ENCODE measurements at regions not wholly inside any gene's neighbourhood (a gene's known extent, or its start where the extent isn't known, plus 50 kb on each side); places are given as distances from the start of the nearest gene placed in this dataset.

DNA sequence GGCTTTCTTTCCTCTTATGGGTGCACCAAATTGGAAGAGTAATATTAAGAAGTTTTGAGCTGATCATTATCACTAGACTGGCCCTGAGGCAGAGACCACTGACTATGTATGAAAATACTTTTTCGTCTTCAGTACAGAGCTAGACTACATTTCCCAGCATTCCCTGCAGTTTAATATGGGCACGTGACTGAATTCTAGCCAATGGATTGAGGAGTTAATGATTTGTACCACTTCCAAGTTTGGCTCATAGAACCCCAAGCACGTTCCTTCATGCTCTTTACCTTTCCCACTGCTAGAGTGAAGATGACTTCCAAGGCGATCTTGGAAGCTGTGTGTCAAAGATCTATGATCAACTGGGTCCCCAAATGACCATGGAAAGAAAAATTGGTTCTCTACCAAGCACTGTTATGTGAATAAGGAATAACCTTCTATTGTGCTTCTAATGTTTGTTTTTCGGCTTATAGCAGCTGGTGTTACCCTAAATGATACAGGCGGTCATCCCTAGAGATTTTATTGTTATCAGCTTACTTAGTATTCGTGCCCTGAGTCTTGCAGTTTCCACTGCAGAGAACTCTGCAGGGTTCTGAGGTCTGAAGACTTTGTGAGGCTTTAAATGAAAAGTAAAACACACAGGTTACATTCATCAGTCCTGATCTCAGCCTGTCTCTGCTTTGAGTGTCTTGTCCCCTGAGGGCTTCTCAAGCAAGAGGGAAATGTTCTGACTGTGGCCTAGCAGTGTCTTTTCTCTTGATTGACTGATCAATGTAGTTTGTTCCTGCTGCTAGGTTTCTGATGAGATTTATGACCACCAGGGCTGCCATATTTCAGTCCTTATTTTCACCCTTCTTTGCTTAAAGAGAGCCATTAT, 486.8 kb downstream of the PDCD6IP start:
- Histone ChIP-seq H3K36me3 (ENCODE audit: insufficient read depth) (no peaks in the 10 kb centered on the region), H2AFZ (ENCODE audit: low read depth) (no peak overlapping the region), H3K4me2 (no peak overlapping the region), H3K27ac (no peak overlapping the region), H4K20me1 (ENCODE audit: insufficient read depth) (no peaks in the 10 kb centered on the region), H3K4me3 (IDR thresholded peaks at IDR 0.05; ENCODE audit: insufficient read depth, low read depth, low read length) (no peak overlapping the region), H3K79me2 (ENCODE audit: insufficient read depth, low read depth) (no peaks in the 10 kb centered on the region), H3K27me3 (ENCODE audit: insufficient read depth, low read depth) (no peaks in the 10 kb centered on the region), H3K9ac (no peak overlapping the region), H3K4me1 (ENCODE audit: low read depth, poor library complexity, severe bottlenecking) (no peaks in the 10 kb centered on the region)
- TF ChIP-seq, protein P1, sequence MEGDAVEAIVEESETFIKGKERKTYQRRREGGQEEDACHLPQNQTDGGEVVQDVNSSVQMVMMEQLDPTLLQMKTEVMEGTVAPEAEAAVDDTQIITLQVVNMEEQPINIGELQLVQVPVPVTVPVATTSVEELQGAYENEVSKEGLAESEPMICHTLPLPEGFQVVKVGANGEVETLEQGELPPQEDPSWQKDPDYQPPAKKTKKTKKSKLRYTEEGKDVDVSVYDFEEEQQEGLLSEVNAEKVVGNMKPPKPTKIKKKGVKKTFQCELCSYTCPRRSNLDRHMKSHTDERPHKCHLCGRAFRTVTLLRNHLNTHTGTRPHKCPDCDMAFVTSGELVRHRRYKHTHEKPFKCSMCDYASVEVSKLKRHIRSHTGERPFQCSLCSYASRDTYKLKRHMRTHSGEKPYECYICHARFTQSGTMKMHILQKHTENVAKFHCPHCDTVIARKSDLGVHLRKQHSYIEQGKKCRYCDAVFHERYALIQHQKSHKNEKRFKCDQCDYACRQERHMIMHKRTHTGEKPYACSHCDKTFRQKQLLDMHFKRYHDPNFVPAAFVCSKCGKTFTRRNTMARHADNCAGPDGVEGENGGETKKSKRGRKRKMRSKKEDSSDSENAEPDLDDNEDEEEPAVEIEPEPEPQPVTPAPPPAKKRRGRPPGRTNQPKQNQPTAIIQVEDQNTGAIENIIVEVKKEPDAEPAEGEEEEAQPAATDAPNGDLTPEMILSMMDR (conservative IDR thresholded peaks at IDR 0.05; ENCODE audit: low read depth, low read length), result no peak

DNA sequence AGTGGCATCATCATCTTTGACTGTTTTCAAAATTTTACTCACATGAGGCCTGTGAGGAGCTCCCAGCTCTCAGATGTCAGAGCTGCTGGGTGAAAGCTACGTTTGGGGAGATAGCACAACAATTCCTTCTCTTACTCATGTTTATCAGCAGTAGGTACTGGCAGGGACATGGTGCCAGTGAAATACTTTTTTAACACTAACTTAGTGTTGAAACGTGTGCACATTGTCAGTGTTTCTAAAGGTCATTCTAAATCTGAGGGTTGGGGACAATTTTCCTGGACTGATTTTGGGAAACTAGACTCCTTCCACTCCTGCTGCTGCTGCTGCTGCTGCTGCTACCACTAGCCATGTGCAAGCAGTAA, 487.4 kb downstream of the PDCD6IP start:
- Histone ChIP-seq H3K27me3 (ENCODE audit: insufficient read depth, low read depth) (no peaks in the 10 kb centered on the region), H3K4me3 (IDR thresholded peaks at IDR 0.05; ENCODE audit: insufficient read depth, low read depth, low read length) (no peak overlapping the region), H3K79me2 (ENCODE audit: insufficient read depth, low read depth) (no peaks in the 10 kb centered on the region), H3K27ac (no peak overlapping the region), H4K20me1 (ENCODE audit: insufficient read depth) (no peaks in the 10 kb centered on the region), H3K36me3 (ENCODE audit: insufficient read depth) (no peaks in the 10 kb centered on the region), H3K4me1 (ENCODE audit: low read depth, poor library complexity, severe bottlenecking) (no peaks in the 10 kb centered on the region), H3K4me2 (no peak overlapping the region), H3K9ac (no peak overlapping the region), H2AFZ (ENCODE audit: low read depth) (no peak overlapping the region)
- TF ChIP-seq, protein P1 (conservative IDR thresholded peaks at IDR 0.05; ENCODE audit: low read depth, low read length), result no peak

DNA sequence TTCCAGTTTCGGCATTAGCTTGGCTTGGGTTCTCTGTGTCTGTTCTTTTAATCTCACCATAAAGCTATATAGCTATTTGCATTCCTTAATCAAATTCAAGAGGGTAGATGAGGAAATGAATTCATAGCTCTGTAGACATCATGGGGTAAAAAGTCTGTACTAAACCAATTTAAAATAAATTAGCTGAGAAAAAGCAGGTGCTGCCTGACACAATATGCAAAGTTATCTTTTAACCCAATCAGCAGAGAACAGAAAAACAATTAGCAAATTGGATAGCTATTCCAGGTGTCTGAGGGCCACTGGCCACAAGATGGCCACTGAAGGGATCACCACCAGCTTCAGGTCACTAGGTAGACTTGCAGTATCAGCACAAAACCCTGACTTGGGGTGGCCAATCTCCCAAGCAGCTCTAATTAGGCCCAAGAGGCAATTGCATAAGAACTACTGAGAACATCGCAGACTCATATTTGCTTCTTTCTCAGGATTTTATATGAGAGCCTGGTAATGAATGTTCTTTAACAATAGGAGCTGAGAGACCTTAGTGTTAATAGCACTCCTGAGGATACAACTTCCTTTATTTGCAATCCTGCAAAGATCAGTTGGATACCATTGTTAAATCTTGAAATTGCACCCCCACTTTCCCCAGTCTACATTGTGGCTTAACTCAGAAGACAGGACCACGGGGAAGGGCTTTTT, 494.3 kb downstream of the PDCD6IP start:
- no peaks in the 10 kb centered on the region for H4K20me1 ChIP-seq (ENCODE audit: insufficient read depth)
- H2AFZ ChIP-seq (ENCODE audit: low read depth), result no peak overlapping the region
- H3K9ac ChIP-seq, result no peak overlapping the region
- H3K79me2 ChIP-seq (ENCODE audit: insufficient read depth, low read depth), result no peaks in the 10 kb centered on the region
- no peak overlapping the region for H3K4me3 ChIP-seq (IDR thresholded peaks at IDR 0.05; ENCODE audit: insufficient read depth, low read depth, low read length)
- H3K36me3 ChIP-seq (ENCODE audit: insufficient read depth), result no peaks in the 10 kb centered on the region
- TF ChIP-seq, protein P1 (conservative IDR thresholded peaks at IDR 0.05; ENCODE audit: low read depth, low read length), result no peak
- H3K4me1 ChIP-seq (ENCODE audit: low read depth, poor library complexity, severe bottlenecking), result no peaks in the 10 kb centered on the region
- H3K4me2 ChIP-seq, result no peak overlapping the region
- no peaks in the 10 kb centered on the region for H3K27me3 ChIP-seq (ENCODE audit: insufficient read depth, low read depth)
- H3K27ac ChIP-seq, result no peak overlapping the region

DNA sequence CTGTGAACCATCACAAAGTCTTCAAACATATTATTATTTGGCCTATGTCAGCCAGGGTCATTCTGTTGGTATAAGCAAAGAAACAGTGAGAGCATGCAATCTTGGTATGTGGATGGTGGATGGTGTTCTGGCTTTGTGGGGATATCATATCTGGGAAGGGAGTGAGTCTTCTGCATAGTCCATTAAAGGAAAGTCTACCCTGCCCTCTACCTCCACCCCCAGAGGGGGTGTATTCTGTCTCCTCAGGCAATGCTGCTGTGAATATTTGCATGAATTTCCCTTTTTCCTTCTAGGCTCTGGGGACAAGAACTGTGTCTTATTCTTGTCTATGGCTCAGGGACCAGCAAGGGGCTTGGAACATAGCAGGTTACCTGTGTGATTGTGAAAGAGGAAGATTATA, 495.8 kb downstream of the PDCD6IP start:
- no peaks in the 10 kb centered on the region for H4K20me1 ChIP-seq (ENCODE audit: insufficient read depth)
- no peak overlapping the region for H2AFZ ChIP-seq (ENCODE audit: low read depth)
- H3K36me3 ChIP-seq (ENCODE audit: insufficient read depth), result no peaks in the 10 kb centered on the region
- H3K4me3 ChIP-seq (IDR thresholded peaks at IDR 0.05; ENCODE audit: insufficient read depth, low read depth, low read length), result no peak overlapping the region
- TF ChIP-seq, protein P1 (conservative IDR thresholded peaks at IDR 0.05; ENCODE audit: low read depth, low read length), result no peak
- H3K4me2 ChIP-seq, result no peak overlapping the region
- no peak overlapping the region for H3K9ac ChIP-seq
- H3K27me3 ChIP-seq (ENCODE audit: insufficient read depth, low read depth), result no peaks in the 10 kb centered on the region
- no peaks in the 10 kb centered on the region for H3K4me1 ChIP-seq (ENCODE audit: low read depth, poor library complexity, severe bottlenecking)
- H3K79me2 ChIP-seq (ENCODE audit: insufficient read depth, low read depth), result no peaks in the 10 kb centered on the region
- no peak overlapping the region for H3K27ac ChIP-seq

Data from KMS-11 (cell line).